ENCODE measurements at regions not wholly inside any gene's neighbourhood (a gene's known extent, or its start where the extent isn't known, plus 50 kb on each side); places are given as distances from the start of the nearest gene placed in this dataset.

DNA sequence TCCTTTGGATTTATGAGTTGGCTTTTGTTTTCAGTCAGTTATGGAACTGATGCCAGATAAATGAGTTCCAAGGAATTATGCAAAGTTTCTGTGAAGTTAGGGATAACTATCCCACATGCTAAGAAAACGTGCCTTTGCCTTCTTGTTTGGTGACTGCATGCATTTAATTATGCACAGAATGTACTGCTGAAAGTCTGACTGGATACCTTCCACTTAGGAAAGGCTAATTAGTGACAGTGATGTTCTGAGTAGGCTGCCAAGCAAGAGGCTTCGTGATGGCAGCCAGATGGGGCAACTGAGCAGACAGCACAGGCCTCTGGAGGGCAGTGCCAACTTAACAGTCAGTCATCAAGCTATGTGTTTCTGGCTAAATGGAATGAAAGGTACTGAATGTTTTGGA is 289.9 kb downstream of the CD109 start:
- 0% methylated on average over 2 of the region's 2 CpGs for WGBS (ENCODE audit: low lambda C conversion rate)
- Histone ChIP-seq H3K4me1 (ENCODE audit: insufficient read depth, low read length) (no peaks in the 10 kb centered on the region), H2AFZ (ENCODE audit: low read length) (no peak overlapping the region), H3K27me3 (ENCODE audit: control insufficient read depth in 1 of 2, insufficient read depth in 2 of 2, low read length in 2 of 2) (no peaks in the 10 kb centered on the region), H4K20me1 (ENCODE audit: insufficient read depth, low read length) (no peaks in the 10 kb centered on the region), H3K4me2 (ENCODE audit: low read depth, low read length) (no peak overlapping the region), H3K4me3 (replicated peaks in 1 of 3; ENCODE audit: insufficient read depth in 1 of 3, low read depth in 2 of 3, low read length in 3 of 3) (no peak overlapping the region), H3K79me2 (ENCODE audit: insufficient read depth, low read length) (no peaks in the 10 kb centered on the region), H3K9me3 (ENCODE audit: low read length) (no peaks in the 10 kb centered on the region), H3K36me3 (replicated peaks in 1 of 2; ENCODE audit: control insufficient read depth in 1 of 2, insufficient read depth in 2 of 2, low read length in 2 of 2) (no peaks in the 10 kb centered on the region), H3K9ac (ENCODE audit: insufficient read depth, low read depth, low read length) (no peak overlapping the region), H3K27ac (ENCODE audit: extremely low read length, insufficient read depth, low read length) (no peak overlapping the region)
- in situ Hi-C loops (cut with HindIII; ENCODE audit: extremely low pct_ligation_motif_present, low pct_unique_long_range_greater_than_20kb): no loop called here
- POLR2A ChIA-PET: no interaction called here
- CTCF ChIA-PET (ENCODE audit: low intra/inter-chr PET ratio, low total read pairs): no interaction called here
- FAIRE-seq: no peak
- intact Hi-C loops (cut with micrococcal nuclease; ENCODE audit: unreplicated experiment): no loop called here
- no peak for ATAC-seq
- TF ChIP-seq, protein P1, sequence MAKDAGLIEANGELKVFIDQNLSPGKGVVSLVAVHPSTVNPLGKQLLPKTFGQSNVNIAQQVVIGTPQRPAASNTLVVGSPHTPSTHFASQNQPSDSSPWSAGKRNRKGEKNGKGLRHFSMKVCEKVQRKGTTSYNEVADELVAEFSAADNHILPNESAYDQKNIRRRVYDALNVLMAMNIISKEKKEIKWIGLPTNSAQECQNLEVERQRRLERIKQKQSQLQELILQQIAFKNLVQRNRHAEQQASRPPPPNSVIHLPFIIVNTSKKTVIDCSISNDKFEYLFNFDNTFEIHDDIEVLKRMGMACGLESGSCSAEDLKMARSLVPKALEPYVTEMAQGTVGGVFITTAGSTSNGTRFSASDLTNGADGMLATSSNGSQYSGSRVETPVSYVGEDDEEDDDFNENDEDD (CRISPR knock-in tag; IDR thresholded peaks at IDR 0.05; ENCODE audit: borderline replicate concordance): no peak
- TF ChIP-seq ZNF629 (CRISPR knock-in tag; conservative IDR thresholded peaks at IDR 0.05) (no peak), STAG1 (CRISPR knock-in tag; IDR thresholded peaks at IDR 0.05) (peak; percentile 4; the same call in 1 of the 2 replicates), JARID2 (CRISPR knock-in tag; IDR thresholded peaks at IDR 0.05; ENCODE audit: insufficient replicate concordance) (no peak), CTCF (CRISPR knock-in tag; IDR thresholded peaks at IDR 0.05) (peak; percentile 22; the same call in 1 of the 2 replicates), KAT2B (IDR thresholded peaks at IDR 0.05; ENCODE audit: borderline replicate concordance, low read depth, low read length) (no peak), RCOR2 (CRISPR knock-in tag; IDR thresholded peaks at IDR 0.05) (no peak), AHR (CRISPR knock-in tag; IDR thresholded peaks at IDR 0.05) (no peak), ZSCAN22 (CRISPR knock-in tag; IDR thresholded peaks at IDR 0.05) (no peak)
- no TSS peak for BruUV-seq (replicated peaks)
- DNase-seq (ENCODE audit: low spot score): no peak

Measured in HepG2 (cell line).